ENCODE measurements at regions not wholly inside any gene's neighbourhood (a gene's known extent, or its start where the extent isn't known, plus 50 kb on each side); places are given as distances from the start of the nearest gene placed in this dataset.

DNA sequence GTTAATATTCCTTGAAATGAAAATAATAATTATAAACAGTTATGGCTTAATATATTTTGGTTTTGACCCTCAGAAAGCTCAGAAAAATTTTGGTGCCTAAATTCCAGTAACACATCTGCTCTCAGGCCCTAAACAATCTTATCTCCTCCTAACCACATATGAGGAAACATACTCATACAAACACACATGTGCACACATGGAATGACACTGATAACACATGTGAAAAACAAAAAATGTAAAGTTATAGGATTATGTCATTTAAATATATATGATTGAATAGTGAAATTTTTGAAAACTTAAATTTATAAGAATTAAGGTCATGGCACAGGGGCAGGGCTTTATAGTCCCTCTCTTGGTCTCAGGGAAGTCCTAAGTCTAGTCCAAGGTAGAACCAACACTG is 127.2 kb upstream of the TRPC7 start:
- TF ChIP-seq EZH2 (IDR thresholded peaks at IDR 0.05) (no peak), EZH2phosphoT487 (IDR thresholded peaks at IDR 0.05) (no peak)
- TF ChIP-seq, protein P1, sequence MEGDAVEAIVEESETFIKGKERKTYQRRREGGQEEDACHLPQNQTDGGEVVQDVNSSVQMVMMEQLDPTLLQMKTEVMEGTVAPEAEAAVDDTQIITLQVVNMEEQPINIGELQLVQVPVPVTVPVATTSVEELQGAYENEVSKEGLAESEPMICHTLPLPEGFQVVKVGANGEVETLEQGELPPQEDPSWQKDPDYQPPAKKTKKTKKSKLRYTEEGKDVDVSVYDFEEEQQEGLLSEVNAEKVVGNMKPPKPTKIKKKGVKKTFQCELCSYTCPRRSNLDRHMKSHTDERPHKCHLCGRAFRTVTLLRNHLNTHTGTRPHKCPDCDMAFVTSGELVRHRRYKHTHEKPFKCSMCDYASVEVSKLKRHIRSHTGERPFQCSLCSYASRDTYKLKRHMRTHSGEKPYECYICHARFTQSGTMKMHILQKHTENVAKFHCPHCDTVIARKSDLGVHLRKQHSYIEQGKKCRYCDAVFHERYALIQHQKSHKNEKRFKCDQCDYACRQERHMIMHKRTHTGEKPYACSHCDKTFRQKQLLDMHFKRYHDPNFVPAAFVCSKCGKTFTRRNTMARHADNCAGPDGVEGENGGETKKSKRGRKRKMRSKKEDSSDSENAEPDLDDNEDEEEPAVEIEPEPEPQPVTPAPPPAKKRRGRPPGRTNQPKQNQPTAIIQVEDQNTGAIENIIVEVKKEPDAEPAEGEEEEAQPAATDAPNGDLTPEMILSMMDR (IDR thresholded peaks at IDR 0.05) = no peak

Data from neural progenitor cell (in vitro differentiated cells).